ENCODE measurements at regions not wholly inside any gene's neighbourhood (a gene's known extent, or its start where the extent isn't known, plus 50 kb on each side); places are given as distances from the start of the nearest gene placed in this dataset.

- TF ChIP-seq, protein P1, sequence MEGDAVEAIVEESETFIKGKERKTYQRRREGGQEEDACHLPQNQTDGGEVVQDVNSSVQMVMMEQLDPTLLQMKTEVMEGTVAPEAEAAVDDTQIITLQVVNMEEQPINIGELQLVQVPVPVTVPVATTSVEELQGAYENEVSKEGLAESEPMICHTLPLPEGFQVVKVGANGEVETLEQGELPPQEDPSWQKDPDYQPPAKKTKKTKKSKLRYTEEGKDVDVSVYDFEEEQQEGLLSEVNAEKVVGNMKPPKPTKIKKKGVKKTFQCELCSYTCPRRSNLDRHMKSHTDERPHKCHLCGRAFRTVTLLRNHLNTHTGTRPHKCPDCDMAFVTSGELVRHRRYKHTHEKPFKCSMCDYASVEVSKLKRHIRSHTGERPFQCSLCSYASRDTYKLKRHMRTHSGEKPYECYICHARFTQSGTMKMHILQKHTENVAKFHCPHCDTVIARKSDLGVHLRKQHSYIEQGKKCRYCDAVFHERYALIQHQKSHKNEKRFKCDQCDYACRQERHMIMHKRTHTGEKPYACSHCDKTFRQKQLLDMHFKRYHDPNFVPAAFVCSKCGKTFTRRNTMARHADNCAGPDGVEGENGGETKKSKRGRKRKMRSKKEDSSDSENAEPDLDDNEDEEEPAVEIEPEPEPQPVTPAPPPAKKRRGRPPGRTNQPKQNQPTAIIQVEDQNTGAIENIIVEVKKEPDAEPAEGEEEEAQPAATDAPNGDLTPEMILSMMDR (IDR thresholded peaks at IDR 0.05; ENCODE audit: borderline replicate concordance, extremely low read depth, low read length, poor library complexity, severe bottlenecking) = no peak
- TF ChIP-seq EZH2 (IDR thresholded peaks at IDR 0.05; ENCODE audit: borderline replicate concordance, low read depth, low read length, severe bottlenecking) = no peak
Measured at GRCh38 chr4:91746551-91746950, 557.2 kb upstream of the GRID2 start.
